GM19238 (cell line): ENCODE measurements at regions not wholly inside any gene's neighbourhood (a gene's known extent, or its start where the extent isn't known, plus 50 kb on each side); places are given as distances from the start of the nearest gene placed in this dataset.
"Not testable (repeated sequence)": the region's sequence is repeated elsewhere in the genome, so short reads cannot be mapped to it uniquely, and the experiment has no call there.

Experiments
- DNase-seq: peaks from one replicate; pipeline ENCODE4 v3.0.0; 2011; ENCODE audit warnings: low spot score; ENCODE audit not compliant: insufficient read length

GRCh38 chr9:97248252-97248651 is 59.2 kb upstream of the CCDC180 start:
- not testable (repeated sequence) for DNase-seq

- DNase-seq, result no peak
Measured at GRCh38 chr9:97243606-97244005, 63.9 kb upstream of the CCDC180 start.

- DNase-seq, result not testable (repeated sequence)
Measured at GRCh38 chr9:97241430-97241829, 66.0 kb upstream of the CCDC180 start.

GRCh38 chr9:97237951-97238889 is 69.2 kb upstream of the CCDC180 start:
- no peak for DNase-seq

GRCh38 chr9:97237311-97237786 is 70.1 kb upstream of the CCDC180 start:
- no peak for DNase-seq

- not testable (repeated sequence) for DNase-seq
Measured at GRCh38 chr9:97233009-97233400, 74.5 kb upstream of the CCDC180 start.

GRCh38 chr9:97232060-97233008 is 75.1 kb upstream of the CCDC180 start:
- not testable (repeated sequence) for DNase-seq

GRCh38 chr9:97222393-97222792 is 85.1 kb upstream of the CCDC180 start:
- not testable (repeated sequence) for DNase-seq

- not testable (repeated sequence) for DNase-seq
Measured at GRCh38 chr9:97221478-97222355, 85.7 kb upstream of the CCDC180 start.

GRCh38 chr9:97220894-97221477 is 86.5 kb upstream of the CCDC180 start:
- no peak for DNase-seq

GRCh38 chr9:97220396-97220795 is 87.1 kb upstream of the CCDC180 start:
- not testable (repeated sequence) for DNase-seq

- not testable (repeated sequence) for DNase-seq
Measured at GRCh38 chr9:97219443-97220140, 87.9 kb upstream of the CCDC180 start.

GRCh38 chr9:97215127-97215526 is 92.3 kb upstream of the CCDC180 start:
- not testable (repeated sequence) for DNase-seq

- not testable (repeated sequence) for DNase-seq
Measured at GRCh38 chr9:97214556-97214955, 92.9 kb upstream of the CCDC180 start.

- not testable (repeated sequence) for DNase-seq
Measured at GRCh38 chr9:97199683-97200082, 107.8 kb upstream of the CCDC180 start.

- DNase-seq, result not testable (repeated sequence)
Measured at GRCh38 chr9:97193767-97194166, 113.7 kb upstream of the CCDC180 start.

- DNase-seq, result no peak
Measured at GRCh38 chr9:97188545-97188944, 118.9 kb upstream of the CCDC180 start.

GRCh38 chr9:97187706-97188105 is 119.8 kb upstream of the CCDC180 start:
- DNase-seq, result not testable (repeated sequence)

- DNase-seq, result no peak
Measured at GRCh38 chr9:97186493-97186892, 121.0 kb upstream of the CCDC180 start.

GRCh38 chr9:97182532-97182931 is 124.9 kb upstream of the CCDC180 start:
- DNase-seq, result not testable (repeated sequence)
